Esophagus squamous epithelium (tissue), 4 donors: ENCODE measurements at regions not wholly inside any gene's neighbourhood (a gene's known extent, or its start where the extent isn't known, plus 50 kb on each side); places are given as distances from the start of the nearest gene placed in this dataset.

ENCODE experiments used
- POLR2A ChIP-seq, 4 donors: fragments of 450-650 bp; IDR thresholded peaks; one replicate each; pipeline ENCODE4 v1.6.1; 2017; ENCODE audit warnings: antibody characterized with exemption in 4 of 4, mild to moderate bottlenecking in 4 of 4, moderate library complexity in 3 of 4
- TF ChIP-seq, protein P1 (sequence below), 6 experiments: fragments of 450-650 bp in 4 of 6; fragments of 200-600 bp in 2 of 6; sonication (generic) in 2 of 6; IDR thresholded peaks; one replicate each; pipeline ENCODE4 v1.5.1; 2016 to 2019; ENCODE audit warnings: antibody characterized with exemption in 6 of 6, mild to moderate bottlenecking in 4 of 6, moderate library complexity in 4 of 6

DNA sequence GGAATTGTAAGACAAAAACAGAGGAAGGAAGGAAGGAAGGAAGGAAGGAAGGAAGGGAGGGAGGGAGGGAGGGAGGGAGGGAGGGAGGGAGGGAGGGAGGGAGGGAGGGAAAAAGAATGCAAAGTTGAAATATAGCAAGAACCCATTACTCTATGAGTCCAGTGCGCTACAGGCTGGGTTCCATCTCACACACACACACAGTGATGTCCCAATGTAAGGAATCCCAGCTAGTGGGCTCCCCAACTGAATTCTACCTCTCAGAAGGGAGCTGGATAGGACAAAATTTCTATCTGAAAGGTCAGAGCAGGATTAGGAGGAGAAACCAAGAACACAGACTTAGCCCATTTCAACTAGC, 173.4 kb downstream of the DAD1 start:
- TF ChIP-seq POLR2A (IDR thresholded peaks at IDR 0.05), result no peak
- TF ChIP-seq, protein P1, sequence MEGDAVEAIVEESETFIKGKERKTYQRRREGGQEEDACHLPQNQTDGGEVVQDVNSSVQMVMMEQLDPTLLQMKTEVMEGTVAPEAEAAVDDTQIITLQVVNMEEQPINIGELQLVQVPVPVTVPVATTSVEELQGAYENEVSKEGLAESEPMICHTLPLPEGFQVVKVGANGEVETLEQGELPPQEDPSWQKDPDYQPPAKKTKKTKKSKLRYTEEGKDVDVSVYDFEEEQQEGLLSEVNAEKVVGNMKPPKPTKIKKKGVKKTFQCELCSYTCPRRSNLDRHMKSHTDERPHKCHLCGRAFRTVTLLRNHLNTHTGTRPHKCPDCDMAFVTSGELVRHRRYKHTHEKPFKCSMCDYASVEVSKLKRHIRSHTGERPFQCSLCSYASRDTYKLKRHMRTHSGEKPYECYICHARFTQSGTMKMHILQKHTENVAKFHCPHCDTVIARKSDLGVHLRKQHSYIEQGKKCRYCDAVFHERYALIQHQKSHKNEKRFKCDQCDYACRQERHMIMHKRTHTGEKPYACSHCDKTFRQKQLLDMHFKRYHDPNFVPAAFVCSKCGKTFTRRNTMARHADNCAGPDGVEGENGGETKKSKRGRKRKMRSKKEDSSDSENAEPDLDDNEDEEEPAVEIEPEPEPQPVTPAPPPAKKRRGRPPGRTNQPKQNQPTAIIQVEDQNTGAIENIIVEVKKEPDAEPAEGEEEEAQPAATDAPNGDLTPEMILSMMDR (IDR thresholded peaks at IDR 0.05), result no peak
